T-helper 1 cell treated with Interleukin-12 subunit alpha and Interleukin-12 subunit beta and Interleukin-4 antibody, amounts not matched to agents 30 μg/mL and 1 μg/mL, for 36 hours (primary cell): ENCODE measurements at regions not wholly inside any gene's neighbourhood (a gene's known extent, or its start where the extent isn't known, plus 50 kb on each side); places are given as distances from the start of the nearest gene placed in this dataset.

Source experiments
- H3K27ac Mint-ChIP-seq: one replicate; pipeline ENCODE4 v1.8.0; 2021; ENCODE audit warnings: mild to moderate bottlenecking, mixed read lengths
- H3K27me3 Mint-ChIP-seq: one replicate; pipeline ENCODE4 v1.8.0; 2021; ENCODE audit warnings: low read depth, mixed read lengths
- H3K36me3 Mint-ChIP-seq: one replicate; pipeline ENCODE4 v1.8.0; 2021; ENCODE audit warnings: low read depth, mixed read lengths
- H3K4me1 Mint-ChIP-seq: one replicate; pipeline ENCODE4 v1.8.0; 2021; ENCODE audit warnings: low read depth, mixed read lengths
- H3K4me3 Mint-ChIP-seq: one replicate; pipeline ENCODE4 v1.8.0; 2021; ENCODE audit warnings: mild to moderate bottlenecking, moderate library complexity, mixed read lengths
- H3K9me3 Mint-ChIP-seq: one replicate; pipeline ENCODE4 v1.8.0; 2021; ENCODE audit warnings: mixed read lengths

- Mint-ChIP-seq H3K27ac (no peak overlapping the region), H3K36me3 (no peaks in the 10 kb centered on the region), H3K27me3 (no peaks in the 10 kb centered on the region), H3K4me3 (no peak overlapping the region), H3K9me3 (peaks cover 30% of the 10 kb centered on the region), H3K4me1 (no peaks in the 10 kb centered on the region)
Measured at GRCh38 chr17:12485361-12485906, 180.3 kb upstream of the MYOCD start.

DNA sequence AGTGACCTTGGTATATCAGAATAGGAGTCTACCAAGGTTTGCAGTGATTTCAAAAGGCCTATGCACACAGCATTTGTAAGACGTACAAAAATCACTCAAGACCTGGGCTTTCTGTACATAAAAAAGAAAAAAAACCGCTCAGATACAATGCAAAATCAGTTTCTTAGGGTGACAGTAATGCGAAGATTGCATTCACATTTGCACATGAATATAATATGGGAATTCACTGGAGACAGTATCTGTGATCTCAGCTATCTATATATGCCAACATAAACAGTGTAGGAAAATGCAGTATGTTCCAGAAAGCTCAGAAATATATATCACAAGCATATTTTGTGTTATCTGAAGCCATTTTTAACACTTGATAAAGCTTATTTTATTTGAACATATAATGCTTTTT is 176.4 kb upstream of the MYOCD start:
- no peak overlapping the region for H3K4me3 Mint-ChIP-seq
- H3K36me3 Mint-ChIP-seq: no peaks in the 10 kb centered on the region
- no peak overlapping the region for H3K27ac Mint-ChIP-seq
- peaks cover 31% of the 10 kb centered on the region for H3K9me3 Mint-ChIP-seq
- H3K27me3 Mint-ChIP-seq: no peaks in the 10 kb centered on the region
- no peaks in the 10 kb centered on the region for H3K4me1 Mint-ChIP-seq

GRCh38 chr17:12492450-12492849 is 173.2 kb upstream of the MYOCD start:
- Mint-ChIP-seq H3K27ac (no peak overlapping the region), H3K36me3 (no peaks in the 10 kb centered on the region), H3K4me1 (no peaks in the 10 kb centered on the region), H3K4me3 (no peak overlapping the region), H3K9me3 (peaks cover 31% of the 10 kb centered on the region), H3K27me3 (no peaks in the 10 kb centered on the region)

GRCh38 chr17:12505866-12506265 is 159.8 kb upstream of the MYOCD start:
- Mint-ChIP-seq H3K27ac (no peak overlapping the region), H3K9me3 (peaks cover 32% of the 10 kb centered on the region)

GRCh38 chr17:12507026-12507595 is 158.6 kb upstream of the MYOCD start:
- Mint-ChIP-seq H3K9me3 (peaks cover 36% of the 10 kb centered on the region), H3K36me3 (no peaks in the 10 kb centered on the region), H3K4me3 (no peak overlapping the region), H3K27me3 (no peaks in the 10 kb centered on the region), H3K4me1 (no peaks in the 10 kb centered on the region), H3K27ac (no peak overlapping the region)

More at GRCh38 chr17:12505866-12506265, 159.8 kb upstream of the MYOCD start:
- H3K4me1 Mint-ChIP-seq: no peaks in the 10 kb centered on the region
- no peak overlapping the region for H3K4me3 Mint-ChIP-seq
- no peaks in the 10 kb centered on the region for H3K36me3 Mint-ChIP-seq
- no peaks in the 10 kb centered on the region for H3K27me3 Mint-ChIP-seq

DNA sequence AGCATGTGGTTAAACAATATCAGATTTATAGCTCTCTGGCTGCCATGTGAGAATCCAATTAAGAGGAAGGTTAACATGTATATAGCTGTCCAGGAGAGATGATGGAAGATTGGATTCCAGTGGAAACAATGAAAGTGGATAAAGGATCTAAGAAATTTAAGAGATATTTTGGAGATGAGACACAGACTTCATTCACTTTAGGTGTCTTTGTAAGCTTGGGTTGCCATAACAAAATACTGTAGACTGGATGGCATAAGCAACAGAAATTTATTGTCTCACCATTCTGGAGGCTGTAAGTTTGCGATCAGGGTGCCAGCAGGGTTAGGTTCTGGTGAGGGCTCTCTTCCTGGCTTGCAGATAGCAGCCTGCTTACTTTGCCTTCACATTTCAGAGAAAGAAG is 155.9 kb upstream of the MYOCD start:
- Mint-ChIP-seq H3K27ac (no peak overlapping the region), H3K4me1 (no peaks in the 10 kb centered on the region), H3K4me3 (no peak overlapping the region), H3K27me3 (no peaks in the 10 kb centered on the region), H3K36me3 (no peaks in the 10 kb centered on the region), H3K9me3 (peaks cover 23% of the 10 kb centered on the region)

DNA sequence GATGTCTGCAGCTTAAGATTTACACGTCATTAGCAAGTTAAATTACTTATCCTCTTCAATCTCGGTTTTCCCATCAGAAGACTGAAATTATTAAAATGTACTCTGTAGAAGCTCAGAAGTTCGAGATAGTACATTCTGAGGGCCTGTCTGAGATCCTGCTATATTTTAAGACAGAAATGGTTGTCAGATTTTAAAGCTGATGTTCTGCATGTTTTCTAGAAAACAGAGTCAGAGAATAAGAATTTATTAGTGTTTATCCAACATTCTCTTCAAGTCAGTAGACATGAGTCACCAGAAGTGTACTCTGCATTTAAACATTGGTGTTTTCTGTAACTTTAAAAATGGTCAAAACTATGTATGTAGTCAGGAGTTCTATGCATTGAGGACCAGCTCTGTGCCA is 155.2 kb upstream of the MYOCD start:
- H3K4me1 Mint-ChIP-seq: no peaks in the 10 kb centered on the region
- H3K27ac Mint-ChIP-seq: no peak overlapping the region
- H3K36me3 Mint-ChIP-seq: no peaks in the 10 kb centered on the region
- H3K27me3 Mint-ChIP-seq: no peaks in the 10 kb centered on the region
- no peak overlapping the region for H3K4me3 Mint-ChIP-seq
- peaks cover 28% of the 10 kb centered on the region for H3K9me3 Mint-ChIP-seq

GRCh38 chr17:12512694-12513355 is 152.9 kb upstream of the MYOCD start:
- Mint-ChIP-seq H3K4me3 (no peak overlapping the region), H3K27me3 (no peaks in the 10 kb centered on the region), H3K27ac (no peak overlapping the region), H3K4me1 (no peaks in the 10 kb centered on the region), H3K36me3 (no peaks in the 10 kb centered on the region), H3K9me3 (peaks cover 24% of the 10 kb centered on the region)

GRCh38 chr17:12514596-12514995 is 151.1 kb upstream of the MYOCD start:
- peaks cover 19% of the 10 kb centered on the region for H3K9me3 Mint-ChIP-seq
- no peaks in the 10 kb centered on the region for H3K27me3 Mint-ChIP-seq
- no peaks in the 10 kb centered on the region for H3K4me1 Mint-ChIP-seq
- H3K27ac Mint-ChIP-seq: no peak overlapping the region
- no peak overlapping the region for H3K4me3 Mint-ChIP-seq
- no peaks in the 10 kb centered on the region for H3K36me3 Mint-ChIP-seq

GRCh38 chr17:12519956-12520594 is 145.6 kb upstream of the MYOCD start:
- no peak overlapping the region for H3K27ac Mint-ChIP-seq
- H3K4me1 Mint-ChIP-seq: no peaks in the 10 kb centered on the region
- no peaks in the 10 kb centered on the region for H3K36me3 Mint-ChIP-seq
- H3K27me3 Mint-ChIP-seq: no peaks in the 10 kb centered on the region
- H3K4me3 Mint-ChIP-seq: no peak overlapping the region
- H3K9me3 Mint-ChIP-seq: peaks cover 22% of the 10 kb centered on the region

- H3K9me3 Mint-ChIP-seq: peaks cover 14% of the 10 kb centered on the region
- H3K27me3 Mint-ChIP-seq: no peaks in the 10 kb centered on the region
- no peaks in the 10 kb centered on the region for H3K36me3 Mint-ChIP-seq
- H3K4me1 Mint-ChIP-seq: no peaks in the 10 kb centered on the region
- H3K4me3 Mint-ChIP-seq: no peak overlapping the region
- H3K27ac Mint-ChIP-seq: no peak overlapping the region
Measured at GRCh38 chr17:12521416-12521815, 144.3 kb upstream of the MYOCD start.

- Mint-ChIP-seq H3K9me3 (peaks cover 14% of the 10 kb centered on the region), H3K4me3 (no peak overlapping the region), H3K27ac (no peak overlapping the region), H3K4me1 (no peaks in the 10 kb centered on the region), H3K27me3 (no peaks in the 10 kb centered on the region), H3K36me3 (no peaks in the 10 kb centered on the region)
Measured at GRCh38 chr17:12522336-12522735, 143.4 kb upstream of the MYOCD start.

DNA sequence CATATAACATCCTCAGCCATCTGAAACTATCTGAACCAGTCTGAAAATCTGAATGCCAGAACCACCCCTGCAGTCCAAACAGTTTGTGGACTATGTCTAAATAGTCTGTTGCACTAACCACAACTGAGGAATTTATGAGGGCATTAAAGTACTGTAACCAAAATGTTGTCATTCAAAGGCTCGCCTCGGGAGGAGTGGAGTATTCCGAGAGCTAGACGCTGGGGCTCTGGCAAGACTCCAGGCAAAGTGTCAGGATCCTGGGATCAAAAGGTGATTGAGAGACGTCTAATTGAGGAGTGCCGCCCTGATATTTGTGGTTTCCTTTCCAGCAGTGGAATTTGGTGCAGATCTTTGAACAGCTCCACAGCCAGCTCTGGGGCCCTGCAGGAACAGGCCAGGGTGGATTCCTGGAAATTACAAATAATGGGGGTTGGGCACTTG is 142.9 kb upstream of the MYOCD start:
- H3K4me3 Mint-ChIP-seq: no peak overlapping the region
- H3K36me3 Mint-ChIP-seq: no peaks in the 10 kb centered on the region

DNA sequence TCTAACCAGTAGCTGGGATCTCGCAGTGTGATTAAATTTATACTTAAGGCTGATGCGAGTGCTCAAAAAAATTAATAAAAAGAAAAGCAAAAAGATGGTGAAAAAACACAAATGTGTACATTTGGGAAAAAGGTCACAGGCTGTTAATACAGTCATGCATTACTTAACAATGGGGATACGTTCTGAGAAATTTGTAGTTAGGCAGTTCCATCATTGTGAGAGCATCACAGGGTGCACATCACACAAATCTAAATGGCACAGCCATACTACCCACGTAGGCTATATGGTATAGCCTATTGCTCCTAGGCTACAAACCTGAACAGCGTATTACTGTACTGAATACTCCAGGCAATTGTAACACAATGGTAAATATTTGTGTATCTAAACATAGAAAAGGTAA is 142.4 kb upstream of the MYOCD start:
- Mint-ChIP-seq H3K27me3 (no peaks in the 10 kb centered on the region), H3K9me3 (peaks cover 14% of the 10 kb centered on the region), H3K4me3 (no peak overlapping the region)

More for the DNA sequence above, 142.9 kb upstream of the MYOCD start:
- Mint-ChIP-seq H3K9me3 (peaks cover 14% of the 10 kb centered on the region), H3K27ac (no peak overlapping the region), H3K27me3 (no peaks in the 10 kb centered on the region), H3K4me1 (no peaks in the 10 kb centered on the region)

DNA sequence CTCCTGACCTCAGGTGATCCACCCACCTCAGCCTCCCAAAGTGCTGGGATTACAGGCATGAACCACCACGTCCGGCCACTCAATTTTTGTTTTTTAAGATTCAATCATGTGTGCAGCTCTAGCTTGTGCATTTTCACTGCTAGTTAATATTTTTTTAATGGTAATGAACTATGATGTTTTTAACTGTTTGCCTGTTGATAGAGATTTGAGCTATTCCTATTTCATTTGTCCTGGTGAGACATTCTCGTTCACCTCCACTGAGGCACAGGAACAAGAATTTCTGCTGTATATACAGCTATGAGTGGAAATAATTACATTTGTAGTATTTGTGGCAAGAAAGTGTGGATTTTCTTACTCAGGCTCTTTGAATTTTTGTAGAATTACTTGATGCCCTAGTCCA is 137.7 kb upstream of the MYOCD start:
- no peaks in the 10 kb centered on the region for H3K27me3 Mint-ChIP-seq
- H3K4me3 Mint-ChIP-seq: no peak overlapping the region
- H3K9me3 Mint-ChIP-seq: peaks cover 13% of the 10 kb centered on the region
- H3K36me3 Mint-ChIP-seq: no peaks in the 10 kb centered on the region
- no peaks in the 10 kb centered on the region for H3K4me1 Mint-ChIP-seq
- no peak overlapping the region for H3K27ac Mint-ChIP-seq

More for the DNA sequence above, 142.4 kb upstream of the MYOCD start:
- Mint-ChIP-seq H3K4me1 (no peaks in the 10 kb centered on the region), H3K27ac (no peak overlapping the region), H3K36me3 (no peaks in the 10 kb centered on the region)
